ENCODE measurements at regions not wholly inside any gene's neighbourhood (a gene's known extent, or its start where the extent isn't known, plus 50 kb on each side); places are given as distances from the start of the nearest gene placed in this dataset.
"Not testable (repeated sequence)": the region's sequence is repeated elsewhere in the genome, so short reads cannot be mapped to it uniquely, and the experiment has no call there.

GRCh38 chr11:24408202-24408601 lies 88.7 kb upstream of the LUZP2 start:
- FAIRE-seq (no peak), DNase-seq (ENCODE audit: insufficient read length, low spot score) (no peak)
- TF ChIP-seq PAX5 (IDR thresholded peaks at IDR 0.05; ENCODE audit: insufficient read depth, low read length, severe bottlenecking) = no peak
- no peak for TF ChIP-seq TAF1 (IDR thresholded peaks at IDR 0.05; ENCODE audit: low read depth, low read length)
- no peak for TF ChIP-seq POLR2AphosphoS5 (IDR thresholded peaks at IDR 0.05; ENCODE audit: low read depth, low read length)
- no peak for TF ChIP-seq SPI1 (IDR thresholded peaks at IDR 0.05; ENCODE audit: low read depth, low read length)

GRCh38 chr11:24411791-24412190 lies 85.1 kb upstream of the LUZP2 start:
- FAIRE-seq = no peak
- no peak for DNase-seq (ENCODE audit: insufficient read length, low spot score)
- no peak for TF ChIP-seq TAF1 (IDR thresholded peaks at IDR 0.05; ENCODE audit: low read depth, low read length)
- no peak for TF ChIP-seq SPI1 (IDR thresholded peaks at IDR 0.05; ENCODE audit: low read depth, low read length)
- TF ChIP-seq PAX5 (IDR thresholded peaks at IDR 0.05; ENCODE audit: insufficient read depth, low read length, severe bottlenecking) = no peak
- no peak for TF ChIP-seq POU2F2 (IDR thresholded peaks at IDR 0.05; ENCODE audit: low read depth, low read length)
- TF ChIP-seq POLR2A (IDR thresholded peaks at IDR 0.05; ENCODE audit: low read depth, low read length) = no peak
- TF ChIP-seq POLR2AphosphoS5 (IDR thresholded peaks at IDR 0.05; ENCODE audit: low read depth, low read length) = no peak

GRCh38 chr11:24412722-24413121 lies 84.1 kb upstream of the LUZP2 start:
- no peak for TF ChIP-seq TAF1 (IDR thresholded peaks at IDR 0.05; ENCODE audit: low read depth, low read length)
- TF ChIP-seq POLR2AphosphoS5 (IDR thresholded peaks at IDR 0.05; ENCODE audit: low read depth, low read length) = no peak
- TF ChIP-seq PAX5 (IDR thresholded peaks at IDR 0.05; ENCODE audit: insufficient read depth, low read length, severe bottlenecking) = no peak
- no peak for TF ChIP-seq POU2F2 (IDR thresholded peaks at IDR 0.05; ENCODE audit: low read depth, low read length)
- no peak for TF ChIP-seq SPI1 (IDR thresholded peaks at IDR 0.05; ENCODE audit: low read depth, low read length)
- TF ChIP-seq POLR2A (IDR thresholded peaks at IDR 0.05; ENCODE audit: low read depth, low read length) = no peak
- DNase-seq (ENCODE audit: insufficient read length, low spot score) = no peak
- no peak for FAIRE-seq

GRCh38 chr11:24413391-24413790 lies 83.5 kb upstream of the LUZP2 start:
- FAIRE-seq = no peak

GRCh38 chr11:24415955-24416636 lies 80.8 kb upstream of the LUZP2 start:
- FAIRE-seq; DNase-seq (ENCODE audit: insufficient read length, low spot score): not testable (repeated sequence)

More at GRCh38 chr11:24413391-24413790, 83.5 kb upstream of the LUZP2 start:
- TF ChIP-seq POU2F2 (IDR thresholded peaks at IDR 0.05; ENCODE audit: low read depth, low read length) (no peak), TAF1 (IDR thresholded peaks at IDR 0.05; ENCODE audit: low read depth, low read length) (no peak), PAX5 (IDR thresholded peaks at IDR 0.05; ENCODE audit: insufficient read depth, low read length, severe bottlenecking) (no peak), SPI1 (IDR thresholded peaks at IDR 0.05; ENCODE audit: low read depth, low read length) (no peak), POLR2A (IDR thresholded peaks at IDR 0.05; ENCODE audit: low read depth, low read length) (no peak), POLR2AphosphoS5 (IDR thresholded peaks at IDR 0.05; ENCODE audit: low read depth, low read length) (no peak)
- DNase-seq (ENCODE audit: insufficient read length, low spot score) = no peak

- FAIRE-seq (no peak), DNase-seq (ENCODE audit: insufficient read length, low spot score) (no peak)
These were observed 75.1 kb upstream of the LUZP2 start for GRCh38 chr11:24421766-24422165.

GRCh38 chr11:24422376-24422775 lies 74.5 kb upstream of the LUZP2 start:
- TF ChIP-seq POU2F2 (IDR thresholded peaks at IDR 0.05; ENCODE audit: low read depth, low read length) = no peak
- TF ChIP-seq TAF1 (IDR thresholded peaks at IDR 0.05; ENCODE audit: low read depth, low read length) = no peak
- TF ChIP-seq PAX5 (IDR thresholded peaks at IDR 0.05; ENCODE audit: insufficient read depth, low read length, severe bottlenecking) = no peak
- no peak for TF ChIP-seq POLR2AphosphoS5 (IDR thresholded peaks at IDR 0.05; ENCODE audit: low read depth, low read length)
- TF ChIP-seq SPI1 (IDR thresholded peaks at IDR 0.05; ENCODE audit: low read depth, low read length) = no peak
- no peak for TF ChIP-seq POLR2A (IDR thresholded peaks at IDR 0.05; ENCODE audit: low read depth, low read length)
- DNase-seq (ENCODE audit: insufficient read length, low spot score) (no peak), FAIRE-seq (no peak)

More at GRCh38 chr11:24421766-24422165, 75.1 kb upstream of the LUZP2 start:
- TF ChIP-seq POLR2AphosphoS5 (IDR thresholded peaks at IDR 0.05; ENCODE audit: low read depth, low read length) (no peak), TAF1 (IDR thresholded peaks at IDR 0.05; ENCODE audit: low read depth, low read length) (no peak), PAX5 (IDR thresholded peaks at IDR 0.05; ENCODE audit: insufficient read depth, low read length, severe bottlenecking) (no peak), SPI1 (IDR thresholded peaks at IDR 0.05; ENCODE audit: low read depth, low read length) (no peak), POU2F2 (IDR thresholded peaks at IDR 0.05; ENCODE audit: low read depth, low read length) (no peak), POLR2A (IDR thresholded peaks at IDR 0.05; ENCODE audit: low read depth, low read length) (no peak)

GRCh38 chr11:24437123-24437522 lies 59.7 kb upstream of the LUZP2 start:
- no peak for DNase-seq (ENCODE audit: insufficient read length, low spot score)
- FAIRE-seq = no peak
- TF ChIP-seq SPI1 (IDR thresholded peaks at IDR 0.05; ENCODE audit: low read depth, low read length) = no peak
- no peak for TF ChIP-seq POU2F2 (IDR thresholded peaks at IDR 0.05; ENCODE audit: low read depth, low read length)
- TF ChIP-seq PAX5 (IDR thresholded peaks at IDR 0.05; ENCODE audit: insufficient read depth, low read length, severe bottlenecking) = no peak
- TF ChIP-seq TAF1 (IDR thresholded peaks at IDR 0.05; ENCODE audit: low read depth, low read length) = no peak
- TF ChIP-seq POLR2AphosphoS5 (IDR thresholded peaks at IDR 0.05; ENCODE audit: low read depth, low read length) = no peak
- TF ChIP-seq POLR2A (IDR thresholded peaks at IDR 0.05; ENCODE audit: low read depth, low read length) = no peak
